ENCODE measurements at regions not wholly inside any gene's neighbourhood (a gene's known extent, or its start where the extent isn't known, plus 50 kb on each side); places are given as distances from the start of the nearest gene placed in this dataset.

DNA sequence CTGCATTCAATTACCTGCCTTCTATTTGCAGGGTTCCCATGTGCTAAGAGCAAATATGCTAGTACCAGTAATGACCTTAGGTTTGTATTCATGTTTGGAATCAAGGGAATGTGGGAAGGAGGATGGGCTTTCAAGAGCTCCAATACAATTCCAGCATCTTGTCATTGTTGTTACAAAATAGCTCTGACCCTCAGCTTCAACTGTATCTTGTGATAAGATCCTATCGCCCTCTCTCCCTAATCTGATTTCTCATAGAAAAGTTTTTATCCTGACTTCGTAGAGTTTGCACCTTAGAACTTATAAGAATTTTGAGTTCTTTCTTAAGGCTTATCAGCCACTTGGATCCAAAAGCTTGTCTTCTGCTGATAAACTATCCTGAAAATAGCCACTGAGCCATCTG lies 749.5 kb upstream of the ACVR2A start:
- Mint-ChIP-seq H3K9me3 (no peaks in the 10 kb centered on the region), H3K27me3 (ENCODE audit: insufficient read depth) (peaks cover 4% of the 10 kb centered on the region), H3K4me1 (ENCODE audit: low read depth) (no peaks in the 10 kb centered on the region), H3K27ac (no peak overlapping the region), H3K4me3 (no peak overlapping the region), H3K36me3 (ENCODE audit: low read depth) (no peaks in the 10 kb centered on the region)
- intact Hi-C loops (cut with micrococcal nuclease), result no loop called here
- DNase-seq (ENCODE audit: low spot score), result no peak

DNA sequence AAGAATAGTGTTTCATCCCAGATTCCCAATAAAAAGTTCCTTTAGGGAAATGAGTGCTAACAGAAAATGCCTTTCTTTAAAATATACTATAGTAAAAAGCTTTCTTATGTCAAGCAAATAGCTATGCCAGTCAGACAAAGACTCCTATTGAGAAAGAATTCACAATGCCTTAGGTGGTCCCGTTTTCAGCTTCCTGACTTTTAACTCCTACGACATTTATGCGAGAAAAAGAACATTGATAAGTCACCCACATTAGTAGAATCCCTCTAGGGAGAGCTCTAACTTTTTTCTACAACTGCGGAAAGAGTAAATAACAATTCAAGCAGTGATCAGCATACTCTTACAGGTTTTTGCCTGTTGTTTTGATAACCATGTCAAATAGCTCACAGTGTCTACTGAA lies 750.8 kb upstream of the ACVR2A start:
- Mint-ChIP-seq H3K9me3 (no peaks in the 10 kb centered on the region), H3K4me1 (ENCODE audit: low read depth) (no peaks in the 10 kb centered on the region), H3K36me3 (ENCODE audit: low read depth) (no peaks in the 10 kb centered on the region), H3K27ac (no peak overlapping the region), H3K27me3 (ENCODE audit: insufficient read depth) (peaks cover 4% of the 10 kb centered on the region), H3K4me3 (no peak overlapping the region)
- no peak for DNase-seq (ENCODE audit: low spot score)
- intact Hi-C loops (cut with micrococcal nuclease), result no loop called here

- intact Hi-C loops (cut with micrococcal nuclease), result no loop called here
- Mint-ChIP-seq H3K27ac (no peak overlapping the region), H3K27me3 (ENCODE audit: insufficient read depth) (peaks cover 4% of the 10 kb centered on the region), H3K36me3 (ENCODE audit: low read depth) (no peaks in the 10 kb centered on the region), H3K4me3 (no peak overlapping the region), H3K9me3 (no peaks in the 10 kb centered on the region), H3K4me1 (ENCODE audit: low read depth) (no peaks in the 10 kb centered on the region)
- no peak for DNase-seq (ENCODE audit: low spot score)
Measured at GRCh38 chr2:147092266-147092665, 752.6 kb upstream of the ACVR2A start.

GRCh38 chr2:147091448-147091847 lies 753.4 kb upstream of the ACVR2A start:
- no peaks in the 10 kb centered on the region for H3K4me1 Mint-ChIP-seq (ENCODE audit: low read depth)
- H3K27me3 Mint-ChIP-seq (ENCODE audit: insufficient read depth), result peaks cover 4% of the 10 kb centered on the region
- DNase-seq (ENCODE audit: low spot score), result no peak
- peaks cover 2% of the 10 kb centered on the region for H3K36me3 Mint-ChIP-seq (ENCODE audit: low read depth)
- no peak overlapping the region for H3K4me3 Mint-ChIP-seq
- H3K9me3 Mint-ChIP-seq, result no peaks in the 10 kb centered on the region
- H3K27ac Mint-ChIP-seq, result no peak overlapping the region
- intact Hi-C loops (cut with micrococcal nuclease), result no loop called here

DNA sequence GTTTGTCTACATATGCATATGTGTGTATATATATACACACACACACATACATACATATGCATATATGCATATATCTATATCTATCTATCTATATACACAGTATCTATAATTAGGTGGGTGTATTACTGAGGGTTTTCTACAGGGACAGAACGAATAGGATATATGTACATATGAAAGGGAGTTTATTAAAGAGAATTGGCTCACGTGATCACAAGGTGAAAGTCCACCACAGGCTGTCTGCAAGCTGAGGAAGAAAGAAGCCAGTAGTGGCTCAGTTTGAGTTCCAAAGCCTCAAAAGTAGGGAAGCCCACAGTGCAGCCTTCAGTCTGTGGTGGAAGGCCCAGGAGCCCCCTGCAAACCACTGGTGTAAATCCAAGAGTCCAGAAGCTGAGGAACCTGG lies 756.0 kb upstream of the ACVR2A start:
- peaks cover 7% of the 10 kb centered on the region for H3K4me1 Mint-ChIP-seq (ENCODE audit: low read depth)
- no peaks in the 10 kb centered on the region for H3K9me3 Mint-ChIP-seq
- intact Hi-C loops (cut with micrococcal nuclease), result no loop called here
- no peak overlapping the region for H3K4me3 Mint-ChIP-seq
- no peak for DNase-seq (ENCODE audit: low spot score)
- H3K27me3 Mint-ChIP-seq (ENCODE audit: insufficient read depth), result peaks cover 4% of the 10 kb centered on the region
- peaks cover 2% of the 10 kb centered on the region for H3K36me3 Mint-ChIP-seq (ENCODE audit: low read depth)
- no peak overlapping the region for H3K27ac Mint-ChIP-seq

DNA sequence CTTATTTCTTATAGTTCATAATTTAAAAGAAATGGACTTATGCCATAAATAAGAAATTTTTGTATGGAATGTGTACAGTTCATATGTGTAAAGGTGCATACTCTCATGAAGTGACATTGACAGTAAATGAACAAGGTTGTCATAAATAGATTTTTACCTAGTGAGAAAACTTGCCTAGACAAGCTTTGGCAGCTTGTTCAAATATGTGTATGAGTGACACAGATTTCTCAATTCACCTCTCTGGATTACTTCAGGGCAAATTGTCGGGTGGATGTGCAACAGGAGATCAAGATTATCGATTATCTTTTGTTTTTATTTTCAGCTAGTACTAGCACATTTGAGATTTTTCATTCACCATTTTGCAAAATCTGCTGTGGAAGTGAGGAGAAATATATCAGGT lies 758.1 kb upstream of the ACVR2A start:
- no peak for DNase-seq (ENCODE audit: low spot score)
- peaks cover 24% of the 10 kb centered on the region for H3K4me1 Mint-ChIP-seq (ENCODE audit: low read depth)
- peaks cover 2% of the 10 kb centered on the region for H3K36me3 Mint-ChIP-seq (ENCODE audit: low read depth)
- H3K4me3 Mint-ChIP-seq, result no peak overlapping the region
- intact Hi-C loops (cut with micrococcal nuclease), result no loop called here
- no peak overlapping the region for H3K27ac Mint-ChIP-seq
- H3K27me3 Mint-ChIP-seq (ENCODE audit: insufficient read depth), result peaks cover 5% of the 10 kb centered on the region
- no peaks in the 10 kb centered on the region for H3K9me3 Mint-ChIP-seq

DNA sequence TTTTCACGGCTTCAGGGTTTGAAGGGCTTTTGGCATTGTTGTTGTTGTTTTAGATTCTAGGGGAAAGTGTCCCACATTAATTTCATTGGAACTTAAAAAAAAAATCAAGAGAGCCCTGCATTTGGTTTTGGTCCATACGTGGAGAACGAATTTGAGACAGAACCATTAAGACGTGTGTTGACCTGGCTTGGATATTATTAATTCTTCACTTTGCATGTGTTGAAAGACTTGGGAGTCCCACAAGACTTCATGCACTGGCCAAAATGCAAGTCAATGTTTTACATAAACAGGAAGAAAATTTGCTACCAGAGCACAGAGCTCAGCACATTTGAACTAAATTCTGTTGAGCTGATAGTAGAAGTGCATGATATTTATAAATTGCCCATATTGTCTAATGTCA lies 761.2 kb upstream of the ACVR2A start:
- intact Hi-C loops (cut with micrococcal nuclease), result loop anchor here (1.0 to 5.0 kb wide), 6 partner anchors 38 to 828 kb away; no protein-coding TSS in a partner anchor
- no peak overlapping the region for H3K27ac Mint-ChIP-seq
- DNase-seq (ENCODE audit: low spot score), result no peak
- H3K27me3 Mint-ChIP-seq (ENCODE audit: insufficient read depth), result peaks cover 4% of the 10 kb centered on the region
- H3K4me3 Mint-ChIP-seq, result no peak overlapping the region
- peaks cover 24% of the 10 kb centered on the region for H3K4me1 Mint-ChIP-seq (ENCODE audit: low read depth)
- no peaks in the 10 kb centered on the region for H3K9me3 Mint-ChIP-seq
- peaks cover 2% of the 10 kb centered on the region for H3K36me3 Mint-ChIP-seq (ENCODE audit: low read depth)

GRCh38 chr2:147082850-147083522 lies 761.8 kb upstream of the ACVR2A start:
- intact Hi-C loops (cut with micrococcal nuclease), result loop anchor here (1.0 to 5.0 kb wide), 6 partner anchors 38 to 828 kb away; no protein-coding TSS in a partner anchor
- Mint-ChIP-seq H3K4me1 (ENCODE audit: low read depth) (peaks cover 24% of the 10 kb centered on the region), H3K27ac (no peak overlapping the region), H3K36me3 (ENCODE audit: low read depth) (peaks cover 2% of the 10 kb centered on the region), H3K27me3 (ENCODE audit: insufficient read depth) (peaks cover 5% of the 10 kb centered on the region), H3K9me3 (no peaks in the 10 kb centered on the region), H3K4me3 (no peak overlapping the region)
- DNase-seq (ENCODE audit: low spot score), result peak; percentile 49

- peaks cover 8% of the 10 kb centered on the region for H3K27me3 Mint-ChIP-seq (ENCODE audit: insufficient read depth)
- no peak for DNase-seq (ENCODE audit: low spot score)
- no peak overlapping the region for H3K4me3 Mint-ChIP-seq
- H3K36me3 Mint-ChIP-seq (ENCODE audit: low read depth), result peaks cover 2% of the 10 kb centered on the region
- intact Hi-C loops (cut with micrococcal nuclease), result loop anchor here (5.0 kb wide), 2 partner anchors 100 to 150 kb away; no protein-coding TSS in a partner anchor
- H3K27ac Mint-ChIP-seq, result no peak overlapping the region
- H3K4me1 Mint-ChIP-seq (ENCODE audit: low read depth), result peaks cover 24% of the 10 kb centered on the region
- no peaks in the 10 kb centered on the region for H3K9me3 Mint-ChIP-seq
Measured at GRCh38 chr2:147081831-147082230, 763.0 kb upstream of the ACVR2A start.

- Mint-ChIP-seq H3K4me3 (no peak overlapping the region), H3K27ac (no peak overlapping the region), H3K27me3 (ENCODE audit: insufficient read depth) (peaks cover 9% of the 10 kb centered on the region), H3K36me3 (ENCODE audit: low read depth) (no peaks in the 10 kb centered on the region), H3K9me3 (no peaks in the 10 kb centered on the region), H3K4me1 (ENCODE audit: low read depth) (no peaks in the 10 kb centered on the region)
- intact Hi-C loops (cut with micrococcal nuclease), result no loop called here
- DNase-seq (ENCODE audit: low spot score), result no peak
Measured at GRCh38 chr2:147076634-147077033, 768.2 kb upstream of the ACVR2A start.

- no peaks in the 10 kb centered on the region for H3K4me1 Mint-ChIP-seq (ENCODE audit: low read depth)
- no peak overlapping the region for H3K27ac Mint-ChIP-seq
- intact Hi-C loops (cut with micrococcal nuclease), result no loop called here
- H3K4me3 Mint-ChIP-seq, result no peak overlapping the region
- no peaks in the 10 kb centered on the region for H3K36me3 Mint-ChIP-seq (ENCODE audit: low read depth)
- peaks cover 12% of the 10 kb centered on the region for H3K27me3 Mint-ChIP-seq (ENCODE audit: insufficient read depth)
- DNase-seq (ENCODE audit: low spot score), result no peak
- H3K9me3 Mint-ChIP-seq, result peaks cover 19% of the 10 kb centered on the region
Measured at GRCh38 chr2:147068071-147068470, 776.8 kb upstream of the ACVR2A start.

GRCh38 chr2:147067136-147067535 lies 777.7 kb upstream of the ACVR2A start:
- no peak overlapping the region for H3K4me3 Mint-ChIP-seq
- no peaks in the 10 kb centered on the region for H3K36me3 Mint-ChIP-seq (ENCODE audit: low read depth)
- H3K4me1 Mint-ChIP-seq (ENCODE audit: low read depth), result no peaks in the 10 kb centered on the region
- H3K27ac Mint-ChIP-seq, result no peak overlapping the region
- intact Hi-C loops (cut with micrococcal nuclease), result no loop called here
- peaks cover 12% of the 10 kb centered on the region for H3K27me3 Mint-ChIP-seq (ENCODE audit: insufficient read depth)
- no peak for DNase-seq (ENCODE audit: low spot score)
- H3K9me3 Mint-ChIP-seq, result peaks cover 19% of the 10 kb centered on the region

- DNase-seq (ENCODE audit: low spot score), result no peak
- H3K4me3 Mint-ChIP-seq, result no peak overlapping the region
- no peak overlapping the region for H3K27ac Mint-ChIP-seq
- peaks cover 19% of the 10 kb centered on the region for H3K9me3 Mint-ChIP-seq
- no peaks in the 10 kb centered on the region for H3K4me1 Mint-ChIP-seq (ENCODE audit: low read depth)
- H3K36me3 Mint-ChIP-seq (ENCODE audit: low read depth), result no peaks in the 10 kb centered on the region
- intact Hi-C loops (cut with micrococcal nuclease), result no loop called here
- H3K27me3 Mint-ChIP-seq (ENCODE audit: insufficient read depth), result peaks cover 7% of the 10 kb centered on the region
Measured at GRCh38 chr2:147062073-147062472, 782.8 kb upstream of the ACVR2A start.

GRCh38 chr2:147061269-147061668 lies 783.6 kb upstream of the ACVR2A start:
- intact Hi-C loops (cut with micrococcal nuclease), result no loop called here
- H3K27ac Mint-ChIP-seq, result no peak overlapping the region
- no peak for DNase-seq (ENCODE audit: low spot score)
- no peaks in the 10 kb centered on the region for H3K4me1 Mint-ChIP-seq (ENCODE audit: low read depth)
- no peak overlapping the region for H3K4me3 Mint-ChIP-seq
- H3K9me3 Mint-ChIP-seq, result peaks cover 19% of the 10 kb centered on the region
- H3K36me3 Mint-ChIP-seq (ENCODE audit: low read depth), result no peaks in the 10 kb centered on the region
- H3K27me3 Mint-ChIP-seq (ENCODE audit: insufficient read depth), result peaks cover 7% of the 10 kb centered on the region

Data from activated T-helper 1 cell treated with anti-CD3 and anti-CD28 coated beads, Interleukin-12 subunit alpha, Interleukin-12 subunit beta, Interleukin-2, Interleukin-4 antibody, amounts not matched to agents 30 ng/mL and 10 ng/mL and 1 ng/mL, durations not matched to agents 14 hours and 24 hours and 36 hours (primary cell).